Endothelial cell of umbilical vein (primary cell): ENCODE measurements at regions not wholly inside any gene's neighbourhood (a gene's known extent, or its start where the extent isn't known, plus 50 kb on each side); places are given as distances from the start of the nearest gene placed in this dataset.

Experiments
- BruUV-seq: library from RNA; stranded (reverse); fragments of 400-500 nt; replicated peaks from 2 replicates; lab custom pipeline; 2021; lab: Mats Ljungman, UMichigan
- CTCF ChIA-PET: fragments of 300-600, 350-600 bp; sonication (Branson Sonifier 250); formaldehyde crosslinking; loops from one replicate; lab custom pipeline; 2021; ENCODE audit warnings: antibody characterized with exemption, inconsistent platforms; lab: Charles Lee
- POLR2A ChIA-PET: fragments of 300-600, 350-600 bp; sonication (Branson Sonifier 250); formaldehyde crosslinking; loops from one replicate; lab custom pipeline; 2021; ENCODE audit warnings: antibody characterized with exemption, inconsistent platforms; lab: Charles Lee
- DNase-seq: peaks from one replicate; pipeline ENCODE4 v3.0.0-alpha.2; 2011; ENCODE audit warnings: low read depth, low spot score
- FAIRE-seq: peaks from 2 replicates; lab custom pipeline; 2011; peaks lifted over from hg19 to GRCh38; lab: Jason Lieb, UNC
- H2AFZ ChIP-seq: 2 replicates; pipeline ENCODE4 v1.6.0; 2012; ENCODE audit warnings: low read depth, low read length, control low read depth, inconsistent platforms
- H3K27ac ChIP-seq: 2 replicates; pipeline ENCODE4 v1.5.1; 2011; ENCODE audit warnings: low read depth, mild to moderate bottlenecking, control low read depth, low read length, moderate library complexity; ENCODE audit not compliant: insufficient read depth
- H3K27me3 ChIP-seq, 2 experiments: 2 replicates each; pipeline versions ENCODE4 v1.6.0 to v1.6.1; 2011; ENCODE audit warnings: low read length in 2 of 2, mixed read lengths in 1 of 2; ENCODE audit not compliant: control insufficient read depth in 2 of 2, insufficient read depth in 2 of 2
- H3K36me3 ChIP-seq, 2 experiments: 2 replicates in 1 of 2; 3 replicates in 1 of 2; pipeline ENCODE4 v1.5.1; 2011; ENCODE audit warnings: low read length in 2 of 2, mild to moderate bottlenecking in 1 of 2, moderate library complexity in 1 of 2; ENCODE audit not compliant: control insufficient read depth in 2 of 2, insufficient read depth in 2 of 2; ENCODE audit errors: extremely low read depth in 1 of 2
- H3K4me1 ChIP-seq: 3 replicates; pipeline ENCODE4 v1.5.1; 2011; ENCODE audit warnings: mild to moderate bottlenecking, low read length; ENCODE audit not compliant: control insufficient read depth, insufficient read depth; ENCODE audit errors: extremely low read depth
- H3K4me2 ChIP-seq: 2 replicates; pipeline ENCODE4 v1.6.1; 2011; ENCODE audit warnings: low read length, control low read depth, mixed read lengths; ENCODE audit not compliant: insufficient read depth
- H3K4me3 ChIP-seq, 3 experiments: fragments of 200-600 bp in 1 of 3; sonication (generic), shearing (Covaris generic) in 1 of 3; replicated peaks in 1 of 3; 2 replicates each; pipeline ENCODE4 v1.5.1; 2011 to 2016; ENCODE audit warnings: control low read depth in 3 of 3, low read length in 3 of 3, mild to moderate bottlenecking in 2 of 3, inconsistent platforms in 1 of 3, low read depth in 1 of 3, moderate library complexity in 1 of 3; ENCODE audit not compliant: insufficient read depth in 1 of 3
- H3K79me2 ChIP-seq: 2 replicates; pipeline ENCODE4 v1.6.0; 2012; ENCODE audit warnings: low read length, inconsistent platforms; ENCODE audit not compliant: control insufficient read depth, insufficient read depth
- H3K9ac ChIP-seq: replicated peaks from 2 replicates; pipeline ENCODE3; 2011; ENCODE audit warnings: low read length, control low read depth; ENCODE audit not compliant: insufficient read depth; ENCODE audit errors: extremely low read depth
- H3K9me1 ChIP-seq: replicated peaks from 3 replicates; pipeline ENCODE4 v1.6.0; 2011; ENCODE audit warnings: mild to moderate bottlenecking, low read length; ENCODE audit not compliant: control insufficient read depth, insufficient read depth; ENCODE audit errors: extremely low read depth
- H3K9me3 ChIP-seq: replicated peaks from 2 replicates; pipeline ENCODE4 v1.5.1; 2012; ENCODE audit warnings: low read length, inconsistent platforms; ENCODE audit not compliant: control insufficient read depth, insufficient read depth
- H4K20me1 ChIP-seq: replicated peaks from 2 replicates; pipeline ENCODE3; 2011; ENCODE audit warnings: mild to moderate bottlenecking, low read length; ENCODE audit not compliant: control insufficient read depth, insufficient read depth; ENCODE audit errors: extremely low read depth
- CTCF ChIP-seq, 2 donors: IDR thresholded peaks; 1 replicate in 1 of 2; 2 replicates in 1 of 2; pipeline ENCODE4 v1.5.1; 2011; ENCODE audit warnings: low read length in 2 of 2, mild to moderate bottlenecking in 2 of 2, moderate library complexity in 2 of 2, control low read depth in 1 of 2, inconsistent platforms in 1 of 2, low read depth in 1 of 2; ENCODE audit not compliant: insufficient read depth in 1 of 2; ENCODE audit errors: extremely low read depth in 1 of 2
- FOS ChIP-seq: IDR thresholded peaks from 2 replicates; pipeline ENCODE4 v1.6.1; 2011; ENCODE audit warnings: mild to moderate bottlenecking, low read length, moderate library complexity, borderline replicate concordance; ENCODE audit not compliant: insufficient read depth
- GATA2 ChIP-seq: IDR thresholded peaks from 2 replicates; pipeline ENCODE4 v1.7.0; 2011; ENCODE audit warnings: low read depth, mild to moderate bottlenecking, moderate library complexity, mixed read lengths, low read length; ENCODE audit not compliant: insufficient read length, insufficient read depth
- JUN ChIP-seq: IDR thresholded peaks from 2 replicates; pipeline ENCODE4 v1.6.1; 2011; ENCODE audit warnings: borderline replicate concordance, low read depth; ENCODE audit not compliant: insufficient read length, insufficient read depth
- MAX ChIP-seq: IDR thresholded peaks from 2 replicates; pipeline ENCODE4 v1.6.1; 2011; ENCODE audit not compliant: insufficient read depth, insufficient read length
- MYC ChIP-seq: IDR thresholded peaks from one replicate; pipeline ENCODE4 v1.6.1; 2011; ENCODE audit warnings: mild to moderate bottlenecking, low read depth, low read length
- POLR2A ChIP-seq: IDR thresholded peaks from 2 replicates; pipeline ENCODE4 v1.6.1; 2012; ENCODE audit warnings: low read depth, mild to moderate bottlenecking, control low read depth, low read length
- POLR2AphosphoS5 ChIP-seq: IDR thresholded peaks from 2 replicates; pipeline ENCODE4 v1.6.1; 2012; ENCODE audit warnings: low read depth, mild to moderate bottlenecking, control low read depth, low read length, moderate library complexity; ENCODE audit not compliant: insufficient read depth
- dilution Hi-C: fragments of 300-500 bp; cut with MboI; formaldehyde crosslinking; loops from one replicate; pipeline ENCODE4 v1.15.0; 2019; ENCODE audit warnings: low sequenced_read_pairs; ENCODE audit not compliant: extremely low pct_ligation_motif_present
- intact Hi-C: fragments of 100-400 bp; cut with micrococcal nuclease; formaldehyde crosslinking; loops from one replicate; pipeline ENCODE4 v1.10.0; 2022

- BruUV-seq, result no TSS peak
- no peak for FAIRE-seq
- Histone ChIP-seq H3K27me3 (no peaks in the 10 kb centered on the region), H3K79me2 (no peaks in the 10 kb centered on the region), H2AFZ (no peak overlapping the region), H4K20me1 (no peaks in the 10 kb centered on the region), H3K4me1 (no peaks in the 10 kb centered on the region), H3K9me1 (no peaks in the 10 kb centered on the region), H3K9ac (no peak overlapping the region), H3K4me2 (no peak overlapping the region), H3K4me3 (no peak overlapping the region), H3K27ac (no peak overlapping the region), H3K9me3 (no peaks in the 10 kb centered on the region), H3K36me3 (no peaks in the 10 kb centered on the region)
- ChIA-PET POLR2A (no interaction called here), CTCF (interaction anchor here (1.4 to 3.3 kb wide), 2 partner anchors 276 to 399 kb away, joined by 5 to 22 read pairs; no protein-coding TSS in a partner anchor)
- no peak for DNase-seq
- intact Hi-C loops, result loop anchor here (5.0 kb wide), 1 partner anchor 403 kb away; no protein-coding TSS in a partner anchor
- dilution Hi-C loops, result no loop called here
- TF ChIP-seq MAX (no peak), POLR2AphosphoS5 (no peak), FOS (no peak), POLR2A (no peak), JUN (no peak), GATA2 (no peak), MYC (no peak), CTCF (IDR thresholded peaks at IDR 0.05; ENCODE audit: extremely low read depth in 1 of 2, insufficient read depth in 1 of 2, low read depth in 1 of 2, low read length in 2 of 2) (no peak)
Observed at GRCh38 chr18:61085036-61085435, 248.2 kb upstream of the CDH20 start.
